ENCODE measurements at regions not wholly inside any gene's neighbourhood (a gene's known extent, or its start where the extent isn't known, plus 50 kb on each side); places are given as distances from the start of the nearest gene placed in this dataset.
"Not testable (repeated sequence)": the region's sequence is repeated elsewhere in the genome, so short reads cannot be mapped to it uniquely, and the experiment has no call there.

DNA sequence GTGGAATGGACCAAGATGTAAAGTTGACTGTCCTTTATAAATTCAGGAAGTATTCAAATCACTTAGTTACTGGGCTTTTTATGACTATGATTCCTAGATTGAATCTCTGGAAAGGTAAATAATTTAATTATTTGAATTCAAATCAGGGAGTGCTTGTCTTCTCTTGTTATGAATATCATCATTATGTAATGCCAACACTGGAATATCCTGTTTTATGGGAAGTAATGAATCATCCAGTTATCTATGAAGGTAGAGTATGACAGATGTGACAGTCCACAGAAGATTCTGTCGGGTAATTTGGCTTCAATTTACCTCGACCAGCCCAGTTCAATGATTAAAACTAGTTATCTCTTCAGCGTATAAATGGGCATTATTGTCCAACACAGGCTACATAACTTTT is 141.0 kb upstream of the NUDT12 start:
- no peaks in the 10 kb centered on the region for H3K36me3 ChIP-seq (ENCODE audit: insufficient read depth in 1 of 2, low read depth in 1 of 2)
- 53 to 63% (median 61%) methylated on average over 3 of the region's 3 CpGs for WGBS, 3 donors

DNA sequence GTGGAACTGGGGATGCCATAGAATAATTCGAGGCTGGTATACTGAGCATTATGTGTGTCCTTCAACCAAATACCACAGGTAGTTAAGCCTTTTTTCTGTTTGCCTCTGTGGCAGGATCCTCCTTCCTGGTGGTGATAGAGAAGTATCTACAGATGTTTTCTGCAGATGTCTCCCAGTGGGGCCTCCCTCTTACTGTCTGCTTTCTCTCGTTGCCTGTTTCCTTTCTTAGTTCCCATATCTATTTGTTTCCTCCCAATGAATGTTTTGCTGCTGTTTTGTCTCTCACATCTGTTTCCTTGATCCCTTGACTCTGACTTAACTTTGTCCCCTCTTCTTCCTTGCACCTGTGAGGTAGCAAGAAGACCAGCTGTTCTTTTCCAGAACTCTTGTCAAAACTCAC is 130.9 kb upstream of the NUDT12 start:
- Histone ChIP-seq H3K27me3 (ENCODE audit: insufficient read depth in 3 of 3, low read length in 2 of 3) (no peaks in the 10 kb centered on the region), H3K4me3 (no peak overlapping the region), H3K36me3 (ENCODE audit: insufficient read depth in 1 of 2, low read depth in 1 of 2) (no peaks in the 10 kb centered on the region), H3K9me3 (no peaks in the 10 kb centered on the region), H3K4me1 (no peaks in the 10 kb centered on the region), H3K27ac (no peak overlapping the region)
- intact Hi-C loops (cut with DNase I), result no loop called here
- TF ChIP-seq, protein P1, sequence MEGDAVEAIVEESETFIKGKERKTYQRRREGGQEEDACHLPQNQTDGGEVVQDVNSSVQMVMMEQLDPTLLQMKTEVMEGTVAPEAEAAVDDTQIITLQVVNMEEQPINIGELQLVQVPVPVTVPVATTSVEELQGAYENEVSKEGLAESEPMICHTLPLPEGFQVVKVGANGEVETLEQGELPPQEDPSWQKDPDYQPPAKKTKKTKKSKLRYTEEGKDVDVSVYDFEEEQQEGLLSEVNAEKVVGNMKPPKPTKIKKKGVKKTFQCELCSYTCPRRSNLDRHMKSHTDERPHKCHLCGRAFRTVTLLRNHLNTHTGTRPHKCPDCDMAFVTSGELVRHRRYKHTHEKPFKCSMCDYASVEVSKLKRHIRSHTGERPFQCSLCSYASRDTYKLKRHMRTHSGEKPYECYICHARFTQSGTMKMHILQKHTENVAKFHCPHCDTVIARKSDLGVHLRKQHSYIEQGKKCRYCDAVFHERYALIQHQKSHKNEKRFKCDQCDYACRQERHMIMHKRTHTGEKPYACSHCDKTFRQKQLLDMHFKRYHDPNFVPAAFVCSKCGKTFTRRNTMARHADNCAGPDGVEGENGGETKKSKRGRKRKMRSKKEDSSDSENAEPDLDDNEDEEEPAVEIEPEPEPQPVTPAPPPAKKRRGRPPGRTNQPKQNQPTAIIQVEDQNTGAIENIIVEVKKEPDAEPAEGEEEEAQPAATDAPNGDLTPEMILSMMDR (IDR thresholded peaks at IDR 0.05), result no peak
- ATAC-seq (no peak), DNase-seq (no peak)
- 30 to 49% (median 44%) methylated on average over 2 of the region's 2 CpGs for WGBS, 3 donors

More for the DNA sequence above, 141.0 kb upstream of the NUDT12 start:
- Histone ChIP-seq H3K4me3 (no peak overlapping the region), H3K4me1 (no peaks in the 10 kb centered on the region), H3K27me3 (ENCODE audit: insufficient read depth in 3 of 3, low read length in 2 of 3) (no peaks in the 10 kb centered on the region), H3K9me3 (no peaks in the 10 kb centered on the region), H3K27ac (no peak overlapping the region)
- TF ChIP-seq, protein P1 (IDR thresholded peaks at IDR 0.05), result no peak
- intact Hi-C loops (cut with DNase I), result no loop called here
- ATAC-seq, result no peak
- DNase-seq, result no peak

GRCh38 chr5:103690676-103691075 is 128.1 kb upstream of the NUDT12 start:
- no peaks in the 10 kb centered on the region for H3K27me3 ChIP-seq (ENCODE audit: insufficient read depth in 3 of 3, low read length in 2 of 3)
- DNase-seq (no peak), ATAC-seq (no peak)
- H3K4me1 ChIP-seq, result no peaks in the 10 kb centered on the region
- WGBS, 3 donors, result 58 to 71% (median 65%) methylated on average over 1 of the region's 1 CpG
- H3K36me3 ChIP-seq (ENCODE audit: insufficient read depth in 1 of 2, low read depth in 1 of 2), result no peaks in the 10 kb centered on the region
- intact Hi-C loops (cut with DNase I), result no loop called here
- H3K27ac ChIP-seq, result no peak overlapping the region
- TF ChIP-seq, protein P1 (IDR thresholded peaks at IDR 0.05), result no peak
- H3K9me3 ChIP-seq, result no peaks in the 10 kb centered on the region
- no peak overlapping the region for H3K4me3 ChIP-seq

DNA sequence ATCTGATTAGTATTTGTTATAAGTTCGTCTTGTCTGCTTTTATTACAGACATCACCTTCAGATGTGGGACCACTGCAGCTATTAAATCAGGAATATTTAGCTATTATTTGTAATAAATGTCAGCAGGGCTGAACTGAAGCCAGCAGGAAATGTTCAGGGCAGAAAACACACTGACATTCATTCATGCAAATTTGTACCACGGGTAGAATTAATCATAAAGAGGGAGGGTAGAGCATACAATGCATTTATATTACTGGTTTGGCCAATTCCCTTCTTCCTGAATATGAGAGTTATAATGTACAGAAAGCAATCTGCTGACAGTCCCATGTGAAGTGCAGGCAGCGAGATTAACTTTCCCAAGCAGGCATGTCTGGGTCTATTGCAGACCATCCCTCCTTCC is 117.3 kb upstream of the NUDT12 start:
- intact Hi-C loops (cut with DNase I), result no loop called here
- TF ChIP-seq, protein P1 (IDR thresholded peaks at IDR 0.05), result no peak
- ATAC-seq, result no peak

GRCh38 chr5:103676198-103676597 is 113.6 kb upstream of the NUDT12 start:
- H3K27me3 ChIP-seq (ENCODE audit: insufficient read depth in 3 of 3, low read length in 2 of 3); H3K27ac ChIP-seq; intact Hi-C loops (cut with DNase I); H3K4me1 ChIP-seq; ATAC-seq; H3K36me3 ChIP-seq (ENCODE audit: insufficient read depth in 1 of 2, low read depth in 1 of 2); H3K4me3 ChIP-seq; H3K9me3 ChIP-seq; DNase-seq: not testable (repeated sequence)
- 65 to 83% (median 80%) methylated on average over 4 of the region's 5 CpGs for WGBS, 3 donors

More for the DNA sequence above, 117.3 kb upstream of the NUDT12 start:
- Histone ChIP-seq H3K4me1 (no peaks in the 10 kb centered on the region), H3K27me3 (ENCODE audit: insufficient read depth in 3 of 3, low read length in 2 of 3) (no peaks in the 10 kb centered on the region), H3K36me3 (ENCODE audit: insufficient read depth in 1 of 2, low read depth in 1 of 2) (no peaks in the 10 kb centered on the region), H3K4me3 (no peak overlapping the region), H3K9me3 (no peaks in the 10 kb centered on the region), H3K27ac (no peak overlapping the region)
- 52 to 67% (median 53%) methylated on average over 3 of the region's 3 CpGs for WGBS, 3 donors
- DNase-seq, result no peak
